ENCODE measurements at regions not wholly inside any gene's neighbourhood (a gene's known extent, or its start where the extent isn't known, plus 50 kb on each side); places are given as distances from the start of the nearest gene placed in this dataset.

- Histone ChIP-seq H2AFZ (peak overlapping the region; percentile 75), H3K27me3 (replicated peaks; ENCODE audit: insufficient read depth) (no peaks in the 10 kb centered on the region), H3K4me1 (ENCODE audit: insufficient read depth) (peaks cover 18% of the 10 kb centered on the region), H3K79me2 (ENCODE audit: insufficient read depth) (no peaks in the 10 kb centered on the region), H3K27ac (peak overlapping the region; percentile 59), H3K36me3 (ENCODE audit: low read depth) (no peaks in the 10 kb centered on the region), H3K4me3 (peak overlapping the region; percentile 18; the same call in 1 of the 2 replicates), H3K9me3 (ENCODE audit: low read depth) (no peaks in the 10 kb centered on the region), H3K9me2 (ENCODE audit: insufficient read depth) (no peaks in the 10 kb centered on the region), H4K20me1 (ENCODE audit: insufficient read depth) (no peaks in the 10 kb centered on the region), H3K9ac (peak overlapping the region; percentile 33; the same call in 1 of the 2 replicates), H3K4me2 (ENCODE audit: unreplicated experiment) (peak overlapping the region; percentile 66), H3F3A (ENCODE audit: insufficient read depth) (peaks cover 8% of the 10 kb centered on the region)
- in situ Hi-C loops (cut with MboI), result loop anchor here (10.0 to 25.0 kb wide), 2 partner anchors 349 to 506 kb away; no protein-coding TSS in a partner anchor
- WGBS, 2 experiments (ENCODE audit: low coverage in 1 of 2, low lambda C conversion rate in 2 of 2, missing lambda C conversion rate in 2 of 2), result 28 to 30% methylated on average over 7 of the region's 7 CpGs
- TF ChIP-seq EZH2phosphoT487 (IDR thresholded peaks at IDR 0.05; ENCODE audit: insufficient read depth, low read depth), result no peak
- TF ChIP-seq EZH2 (IDR thresholded peaks at IDR 0.05; ENCODE audit: insufficient read depth, poor library complexity, severe bottlenecking), result no peak
- DNase-seq, result peak; percentile 81
These were observed 186.9 kb upstream of the ADGRL4 start for GRCh38 chr1:79193211-79194079.

DNA sequence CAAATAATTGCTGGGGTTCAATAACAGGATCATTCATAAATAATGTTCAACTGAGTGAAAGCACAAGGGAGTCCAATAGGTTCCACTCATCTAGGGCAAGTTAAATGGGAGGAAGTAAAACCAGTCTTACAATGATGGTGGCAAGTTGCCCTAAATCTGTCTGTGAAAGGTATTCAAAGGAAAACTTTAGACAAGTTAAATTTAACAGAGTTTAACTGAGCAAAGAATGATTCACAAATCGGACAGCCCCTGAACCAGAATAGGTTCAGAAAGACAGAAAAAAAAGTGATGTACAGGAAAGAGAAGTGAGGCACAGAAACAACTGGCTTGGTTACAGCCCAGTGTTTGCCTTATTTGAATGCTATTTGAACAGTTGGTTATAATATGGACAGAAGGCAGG lies 183.5 kb upstream of the ADGRL4 start:
- Histone ChIP-seq H3K9me2 (ENCODE audit: insufficient read depth) (no peaks in the 10 kb centered on the region), H3K36me3 (ENCODE audit: low read depth) (no peaks in the 10 kb centered on the region), H4K20me1 (ENCODE audit: insufficient read depth) (no peaks in the 10 kb centered on the region), H3K27me3 (replicated peaks; ENCODE audit: insufficient read depth) (no peaks in the 10 kb centered on the region), H2AFZ (no peak overlapping the region), H3K9me3 (ENCODE audit: low read depth) (no peaks in the 10 kb centered on the region), H3K4me1 (ENCODE audit: insufficient read depth) (peaks cover 26% of the 10 kb centered on the region), H3K27ac (no peak overlapping the region), H3K4me2 (ENCODE audit: unreplicated experiment) (no peak overlapping the region), H3K9ac (no peak overlapping the region), H3F3A (ENCODE audit: insufficient read depth) (peaks cover 13% of the 10 kb centered on the region), H3K4me3 (no peak overlapping the region), H3K79me2 (ENCODE audit: insufficient read depth) (no peaks in the 10 kb centered on the region)
- in situ Hi-C loops (cut with MboI), result loop anchor here (10.0 to 25.0 kb wide), 2 partner anchors 345 to 503 kb away; no protein-coding TSS in a partner anchor
- no peak for TF ChIP-seq EZH2 (IDR thresholded peaks at IDR 0.05; ENCODE audit: insufficient read depth, poor library complexity, severe bottlenecking)
- TF ChIP-seq EZH2phosphoT487 (IDR thresholded peaks at IDR 0.05; ENCODE audit: insufficient read depth, low read depth), result no peak
- WGBS, 2 experiments (ENCODE audit: low coverage in 1 of 2, low lambda C conversion rate in 2 of 2, missing lambda C conversion rate in 2 of 2), result 51 to 63% methylated on average over 1 of the region's 1 CpG
- DNase-seq, result no peak

GRCh38 chr1:79188337-79188736 lies 181.8 kb upstream of the ADGRL4 start:
- H3K4me2 ChIP-seq (ENCODE audit: unreplicated experiment), result peak overlapping the region; percentile 34
- H3K9ac ChIP-seq, result no peak overlapping the region
- H3K36me3 ChIP-seq (ENCODE audit: low read depth), result no peaks in the 10 kb centered on the region
- H2AFZ ChIP-seq, result peak overlapping the region; percentile 67
- no peaks in the 10 kb centered on the region for H3K9me2 ChIP-seq (ENCODE audit: insufficient read depth)
- peaks cover 12% of the 10 kb centered on the region for H3F3A ChIP-seq (ENCODE audit: insufficient read depth)
- no peak overlapping the region for H3K27ac ChIP-seq
- H4K20me1 ChIP-seq (ENCODE audit: insufficient read depth), result no peaks in the 10 kb centered on the region
- no peaks in the 10 kb centered on the region for H3K27me3 ChIP-seq (replicated peaks; ENCODE audit: insufficient read depth)
- peak; percentile 38 for DNase-seq
- no peaks in the 10 kb centered on the region for H3K9me3 ChIP-seq (ENCODE audit: low read depth)
- no peaks in the 10 kb centered on the region for H3K79me2 ChIP-seq (ENCODE audit: insufficient read depth)
- in situ Hi-C loops (cut with MboI), result loop anchor here (25.0 kb wide), 1 partner anchor 501 kb away; no protein-coding TSS in a partner anchor
- no peak overlapping the region for H3K4me3 ChIP-seq
- no peak for TF ChIP-seq EZH2phosphoT487 (IDR thresholded peaks at IDR 0.05; ENCODE audit: insufficient read depth, low read depth)
- TF ChIP-seq EZH2 (IDR thresholded peaks at IDR 0.05; ENCODE audit: insufficient read depth, poor library complexity, severe bottlenecking), result no peak
- WGBS, 2 experiments (ENCODE audit: low coverage in 1 of 2, low lambda C conversion rate in 2 of 2, missing lambda C conversion rate in 2 of 2), result 22 to 42% methylated on average over 2 of the region's 2 CpGs
- peaks cover 18% of the 10 kb centered on the region for H3K4me1 ChIP-seq (ENCODE audit: insufficient read depth)

DNA sequence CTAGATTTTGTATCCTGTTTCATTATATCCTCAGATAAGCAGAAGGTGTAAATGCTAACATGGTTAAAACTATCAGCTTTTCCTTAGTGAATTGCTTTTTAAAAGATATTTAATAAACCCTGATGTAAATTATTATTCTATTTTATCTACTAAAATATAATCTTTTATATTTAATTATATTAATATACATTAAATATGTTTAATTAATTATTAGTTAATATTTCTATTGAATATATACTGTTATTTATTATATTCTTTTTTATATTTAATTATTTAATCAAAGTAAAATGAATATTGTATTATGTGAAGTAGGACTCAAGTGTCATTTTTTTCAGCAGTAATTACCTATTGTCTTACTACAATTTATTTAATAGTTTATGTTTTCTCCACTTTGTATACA lies 179.7 kb upstream of the ADGRL4 start:
- Histone ChIP-seq H3K4me3 (no peak overlapping the region), H3K9me3 (ENCODE audit: low read depth) (no peaks in the 10 kb centered on the region), H3F3A (ENCODE audit: insufficient read depth) (0 out of 2 replicates have a peak, but pooled peaks cover 5% of the 10 kb centered on the region), H3K27me3 (replicated peaks; ENCODE audit: insufficient read depth) (no peaks in the 10 kb centered on the region), H3K27ac (no peak overlapping the region), H3K9me2 (ENCODE audit: insufficient read depth) (no peaks in the 10 kb centered on the region), H3K9ac (no peak overlapping the region), H3K79me2 (ENCODE audit: insufficient read depth) (no peaks in the 10 kb centered on the region), H3K4me1 (ENCODE audit: insufficient read depth) (peaks cover 13% of the 10 kb centered on the region), H3K36me3 (ENCODE audit: low read depth) (no peaks in the 10 kb centered on the region), H3K4me2 (ENCODE audit: unreplicated experiment) (no peak overlapping the region), H2AFZ (no peak overlapping the region; the same call in 1 of the 2 replicates), H4K20me1 (ENCODE audit: insufficient read depth) (no peaks in the 10 kb centered on the region)
- in situ Hi-C loops (cut with MboI), result loop anchor here (25.0 kb wide), 1 partner anchor 499 kb away; no protein-coding TSS in a partner anchor
- TF ChIP-seq EZH2phosphoT487 (IDR thresholded peaks at IDR 0.05; ENCODE audit: insufficient read depth, low read depth), result no peak
- no peak for TF ChIP-seq EZH2 (IDR thresholded peaks at IDR 0.05; ENCODE audit: insufficient read depth, poor library complexity, severe bottlenecking)
- DNase-seq, result no peak

All from GM23248 (cell line).